Right lobe of liver (tissue), 4 donors: ENCODE measurements at regions not wholly inside any gene's neighbourhood (a gene's known extent, or its start where the extent isn't known, plus 50 kb on each side); places are given as distances from the start of the nearest gene placed in this dataset.

Experiments
- POLR2A ChIP-seq: fragments of 450-650 bp; IDR thresholded peaks from one replicate; pipeline ENCODE4 v1.6.1; 2017; ENCODE audit warnings: antibody characterized with exemption, mild to moderate bottlenecking
- TF ChIP-seq, protein P1 (sequence below), 4 donors: fragments of 200-600 bp in 3 of 4; fragments of 450-650 bp in 1 of 4; IDR thresholded peaks; one replicate each; pipeline versions ENCODE4 v1.5.1 to v1.8.0; 2016 to 2022; ENCODE audit warnings: antibody characterized with exemption in 4 of 4, mild to moderate bottlenecking in 2 of 4
- donor health status: DM: no; HTN: no; CAD: no.
- donor health status: DM: no; HTN: no; CAD: no.
- donor health status: DM: no; HTN: yes; CAD: no.

DNA sequence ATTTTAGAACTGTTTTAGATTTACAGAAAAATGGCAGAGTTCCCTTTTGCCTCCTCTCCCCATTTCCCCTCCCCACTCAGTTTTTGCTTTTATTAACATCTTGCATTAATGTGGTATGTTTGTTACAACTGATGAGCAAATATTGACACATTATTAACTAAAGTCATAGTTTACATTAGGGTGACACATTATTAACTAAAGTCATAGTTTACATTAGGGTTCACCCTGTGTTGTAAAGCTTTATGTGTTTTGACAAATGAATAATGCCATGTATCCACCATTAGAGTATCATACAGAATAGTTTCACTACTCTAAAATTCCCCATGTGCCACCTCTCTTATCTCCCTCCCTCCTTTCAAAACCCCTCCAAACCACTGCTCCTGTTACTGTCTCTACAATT is 262.5 kb downstream of the NPR3 start:
- TF ChIP-seq POLR2A, result no peak
- TF ChIP-seq, protein P1, sequence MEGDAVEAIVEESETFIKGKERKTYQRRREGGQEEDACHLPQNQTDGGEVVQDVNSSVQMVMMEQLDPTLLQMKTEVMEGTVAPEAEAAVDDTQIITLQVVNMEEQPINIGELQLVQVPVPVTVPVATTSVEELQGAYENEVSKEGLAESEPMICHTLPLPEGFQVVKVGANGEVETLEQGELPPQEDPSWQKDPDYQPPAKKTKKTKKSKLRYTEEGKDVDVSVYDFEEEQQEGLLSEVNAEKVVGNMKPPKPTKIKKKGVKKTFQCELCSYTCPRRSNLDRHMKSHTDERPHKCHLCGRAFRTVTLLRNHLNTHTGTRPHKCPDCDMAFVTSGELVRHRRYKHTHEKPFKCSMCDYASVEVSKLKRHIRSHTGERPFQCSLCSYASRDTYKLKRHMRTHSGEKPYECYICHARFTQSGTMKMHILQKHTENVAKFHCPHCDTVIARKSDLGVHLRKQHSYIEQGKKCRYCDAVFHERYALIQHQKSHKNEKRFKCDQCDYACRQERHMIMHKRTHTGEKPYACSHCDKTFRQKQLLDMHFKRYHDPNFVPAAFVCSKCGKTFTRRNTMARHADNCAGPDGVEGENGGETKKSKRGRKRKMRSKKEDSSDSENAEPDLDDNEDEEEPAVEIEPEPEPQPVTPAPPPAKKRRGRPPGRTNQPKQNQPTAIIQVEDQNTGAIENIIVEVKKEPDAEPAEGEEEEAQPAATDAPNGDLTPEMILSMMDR (IDR thresholded peaks at IDR 0.05), result no peak
